ENCODE measurements at regions not wholly inside any gene's neighbourhood (a gene's known extent, or its start where the extent isn't known, plus 50 kb on each side); places are given as distances from the start of the nearest gene placed in this dataset.
"Not testable (repeated sequence)": the region's sequence is repeated elsewhere in the genome, so short reads cannot be mapped to it uniquely, and the experiment has no call there.

DNA sequence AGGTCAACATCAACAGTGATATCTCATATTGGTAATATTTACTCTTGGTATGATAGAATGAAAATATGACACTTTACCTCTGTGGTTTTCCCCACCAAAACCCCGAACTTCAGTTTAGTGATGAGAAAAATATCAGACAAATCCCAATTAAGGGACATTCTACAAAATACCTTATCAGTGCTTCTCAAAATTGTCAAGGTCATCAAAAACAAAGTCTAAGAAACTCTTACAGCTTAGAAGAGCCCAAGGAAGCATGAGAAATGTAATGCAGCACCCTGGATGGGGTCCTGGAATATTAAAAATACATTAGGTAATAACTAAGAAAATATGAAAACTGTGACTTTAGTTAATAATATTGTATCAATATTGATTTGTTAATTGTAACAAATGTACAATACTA is 148.3 kb upstream of the TFAP2D start:
- Histone ChIP-seq H3K9ac (ENCODE audit: control insufficient read depth, extremely low read depth, insufficient read depth, low read length) (no peak overlapping the region), H3K4me3 (ENCODE audit: control insufficient read depth in 2 of 3, extremely low read depth in 1 of 3, insufficient read depth in 2 of 3, low read depth in 1 of 3, low read length in 3 of 3) (no peak overlapping the region), H3K9me3 (ENCODE audit: control insufficient read depth, low read depth, low read length) (no peaks in the 10 kb centered on the region), H3K4me1 (ENCODE audit: control insufficient read depth, extremely low read depth, insufficient read depth, low read length) (no peaks in the 10 kb centered on the region), H3K9me1 (ENCODE audit: control insufficient read depth, extremely low read depth, insufficient read depth, low read length) (no peaks in the 10 kb centered on the region), H2AFZ (ENCODE audit: control insufficient read depth, low read length) (no peak overlapping the region), H3K4me2 (ENCODE audit: control insufficient read depth, extremely low read depth, insufficient read depth, low read depth, low read length) (no peak overlapping the region), H3K27me3 (ENCODE audit: control insufficient read depth, extremely low read depth, insufficient read depth, low read length) (no peaks in the 10 kb centered on the region), H3K36me3 (ENCODE audit: control insufficient read depth in 2 of 2, extremely low read depth in 1 of 2, insufficient read depth in 2 of 2, low read length in 2 of 2) (no peaks in the 10 kb centered on the region), H3K27ac (ENCODE audit: control insufficient read depth, insufficient read depth, low read length) (no peak overlapping the region), H4K20me1 (ENCODE audit: control insufficient read depth, extremely low read depth, insufficient read depth, low read length) (no peaks in the 10 kb centered on the region), H3K79me2 (ENCODE audit: control insufficient read depth, insufficient read depth, low read length) (no peaks in the 10 kb centered on the region)
- FAIRE-seq: no peak
- no peak for DNase-seq (ENCODE audit: low read depth, low spot score)
- dilution Hi-C loops (cut with MboI; ENCODE audit: extremely low pct_ligation_motif_present, low sequenced_read_pairs): no loop called here
- TF ChIP-seq, protein P1, sequence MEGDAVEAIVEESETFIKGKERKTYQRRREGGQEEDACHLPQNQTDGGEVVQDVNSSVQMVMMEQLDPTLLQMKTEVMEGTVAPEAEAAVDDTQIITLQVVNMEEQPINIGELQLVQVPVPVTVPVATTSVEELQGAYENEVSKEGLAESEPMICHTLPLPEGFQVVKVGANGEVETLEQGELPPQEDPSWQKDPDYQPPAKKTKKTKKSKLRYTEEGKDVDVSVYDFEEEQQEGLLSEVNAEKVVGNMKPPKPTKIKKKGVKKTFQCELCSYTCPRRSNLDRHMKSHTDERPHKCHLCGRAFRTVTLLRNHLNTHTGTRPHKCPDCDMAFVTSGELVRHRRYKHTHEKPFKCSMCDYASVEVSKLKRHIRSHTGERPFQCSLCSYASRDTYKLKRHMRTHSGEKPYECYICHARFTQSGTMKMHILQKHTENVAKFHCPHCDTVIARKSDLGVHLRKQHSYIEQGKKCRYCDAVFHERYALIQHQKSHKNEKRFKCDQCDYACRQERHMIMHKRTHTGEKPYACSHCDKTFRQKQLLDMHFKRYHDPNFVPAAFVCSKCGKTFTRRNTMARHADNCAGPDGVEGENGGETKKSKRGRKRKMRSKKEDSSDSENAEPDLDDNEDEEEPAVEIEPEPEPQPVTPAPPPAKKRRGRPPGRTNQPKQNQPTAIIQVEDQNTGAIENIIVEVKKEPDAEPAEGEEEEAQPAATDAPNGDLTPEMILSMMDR (optimal IDR thresholded peaks at IDR 0.05 in 1 of 3, IDR thresholded peaks at IDR 0.05 in 1 of 3, conservative IDR thresholded peaks at IDR 0.05 in 1 of 3; ENCODE audit: extremely low read depth in 1 of 3, insufficient read depth in 2 of 3, low read length in 3 of 3): no peak

DNA sequence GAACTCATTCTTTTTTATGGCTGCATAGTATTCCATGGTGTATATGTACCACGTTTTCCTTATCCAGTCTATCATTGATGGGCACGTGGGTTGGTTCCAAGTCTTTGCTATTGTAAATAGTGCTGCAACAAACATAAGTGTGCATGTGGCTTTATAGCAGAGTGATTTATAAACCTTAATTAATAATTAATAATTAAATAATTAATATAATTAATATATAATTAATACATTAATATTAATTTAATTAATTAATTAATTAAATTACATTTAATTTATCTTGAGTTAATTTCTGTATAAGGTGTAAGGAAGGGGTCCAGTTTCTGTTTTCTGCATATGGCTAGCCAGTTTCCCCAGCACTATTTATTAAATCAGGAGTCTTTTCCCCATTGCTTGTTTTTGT is 142.1 kb upstream of the TFAP2D start:
- H3K9ac ChIP-seq (ENCODE audit: control insufficient read depth, extremely low read depth, insufficient read depth, low read length); dilution Hi-C loops (cut with MboI; ENCODE audit: extremely low pct_ligation_motif_present, low sequenced_read_pairs); H3K79me2 ChIP-seq (ENCODE audit: control insufficient read depth, insufficient read depth, low read length); H3K36me3 ChIP-seq (ENCODE audit: control insufficient read depth in 2 of 2, extremely low read depth in 1 of 2, insufficient read depth in 2 of 2, low read length in 2 of 2); H3K4me3 ChIP-seq (ENCODE audit: control insufficient read depth in 2 of 3, extremely low read depth in 1 of 3, insufficient read depth in 2 of 3, low read depth in 1 of 3, low read length in 3 of 3); H3K4me2 ChIP-seq (ENCODE audit: control insufficient read depth, extremely low read depth, insufficient read depth, low read depth, low read length); H3K27ac ChIP-seq (ENCODE audit: control insufficient read depth, insufficient read depth, low read length); H3K4me1 ChIP-seq (ENCODE audit: control insufficient read depth, extremely low read depth, insufficient read depth, low read length); H4K20me1 ChIP-seq (ENCODE audit: control insufficient read depth, extremely low read depth, insufficient read depth, low read length); DNase-seq (ENCODE audit: low read depth, low spot score); H3K27me3 ChIP-seq (ENCODE audit: control insufficient read depth, extremely low read depth, insufficient read depth, low read length); H2AFZ ChIP-seq (ENCODE audit: control insufficient read depth, low read length); H3K9me1 ChIP-seq (ENCODE audit: control insufficient read depth, extremely low read depth, insufficient read depth, low read length); FAIRE-seq; H3K9me3 ChIP-seq (ENCODE audit: control insufficient read depth, low read depth, low read length): not testable (repeated sequence)

DNA sequence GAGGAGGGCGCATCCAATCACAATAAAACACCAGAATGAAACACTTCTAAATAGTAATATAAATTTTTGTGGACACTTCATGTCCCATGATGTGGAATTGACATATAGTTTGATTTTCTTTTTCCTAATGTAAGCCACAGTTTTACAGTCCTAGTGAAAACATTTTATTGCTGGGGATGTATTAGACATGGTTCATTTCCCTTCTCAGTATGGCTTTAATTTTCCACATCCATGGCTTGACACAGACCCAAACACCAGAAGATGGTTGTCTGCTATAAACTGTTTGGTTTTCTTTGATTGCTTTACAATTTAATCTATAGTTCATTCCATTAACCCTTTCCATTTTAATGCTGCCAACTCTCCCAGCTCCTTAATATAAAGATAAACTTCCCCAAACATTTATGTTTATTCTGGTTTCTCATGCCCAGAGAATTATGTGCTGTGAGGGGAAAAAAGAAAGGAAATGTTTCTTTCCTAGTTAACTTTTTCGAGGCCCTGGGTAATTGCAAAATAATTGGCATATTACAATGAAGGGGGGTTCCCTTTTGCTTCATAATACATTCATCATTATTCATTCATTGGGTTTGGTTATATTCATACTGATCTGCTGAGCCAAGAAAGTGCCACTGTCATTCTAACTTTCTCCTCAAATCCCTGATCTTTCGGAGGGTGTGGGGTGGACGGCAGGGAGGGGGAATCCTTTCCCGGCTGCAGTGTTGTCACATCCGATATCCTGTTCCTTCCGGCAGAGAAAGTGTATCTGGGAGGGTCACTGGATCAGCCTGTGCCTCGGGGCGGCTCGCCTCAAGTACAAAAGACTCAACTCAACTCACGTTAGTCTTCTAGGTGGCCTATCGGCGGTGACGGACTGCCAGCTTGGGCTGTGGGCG is 127.6 kb upstream of the TFAP2D start:
- H3K4me3 ChIP-seq (ENCODE audit: control insufficient read depth in 2 of 3, extremely low read depth in 1 of 3, insufficient read depth in 2 of 3, low read depth in 1 of 3, low read length in 3 of 3): no peak overlapping the region
- no peak overlapping the region for H3K27ac ChIP-seq (ENCODE audit: control insufficient read depth, insufficient read depth, low read length)
- no peaks in the 10 kb centered on the region for H3K4me1 ChIP-seq (ENCODE audit: control insufficient read depth, extremely low read depth, insufficient read depth, low read length)
- DNase-seq (ENCODE audit: low read depth, low spot score) (no peak), FAIRE-seq (no peak)
- H3K9ac ChIP-seq (ENCODE audit: control insufficient read depth, extremely low read depth, insufficient read depth, low read length): no peak overlapping the region
- H2AFZ ChIP-seq (ENCODE audit: control insufficient read depth, low read length): no peak overlapping the region
- no peaks in the 10 kb centered on the region for H3K9me3 ChIP-seq (ENCODE audit: control insufficient read depth, low read depth, low read length)
- TF ChIP-seq EZH2 (IDR thresholded peaks at IDR 0.05; ENCODE audit: low read length): no peak
- TF ChIP-seq, protein P1 (optimal IDR thresholded peaks at IDR 0.05 in 1 of 3, IDR thresholded peaks at IDR 0.05 in 1 of 3, conservative IDR thresholded peaks at IDR 0.05 in 1 of 3; ENCODE audit: extremely low read depth in 1 of 3, insufficient read depth in 2 of 3, low read length in 3 of 3): no peak
- no peaks in the 10 kb centered on the region for H3K36me3 ChIP-seq (ENCODE audit: control insufficient read depth in 2 of 2, extremely low read depth in 1 of 2, insufficient read depth in 2 of 2, low read length in 2 of 2)
- H4K20me1 ChIP-seq (ENCODE audit: control insufficient read depth, extremely low read depth, insufficient read depth, low read length): no peaks in the 10 kb centered on the region
- H3K4me2 ChIP-seq (ENCODE audit: control insufficient read depth, extremely low read depth, insufficient read depth, low read depth, low read length): no peak overlapping the region
- H3K9me1 ChIP-seq (ENCODE audit: control insufficient read depth, extremely low read depth, insufficient read depth, low read length): no peaks in the 10 kb centered on the region
- no peaks in the 10 kb centered on the region for H3K79me2 ChIP-seq (ENCODE audit: control insufficient read depth, insufficient read depth, low read length)
- no peaks in the 10 kb centered on the region for H3K27me3 ChIP-seq (ENCODE audit: control insufficient read depth, extremely low read depth, insufficient read depth, low read length)
- dilution Hi-C loops (cut with MboI; ENCODE audit: extremely low pct_ligation_motif_present, low sequenced_read_pairs): no loop called here

Data from keratinocyte (primary cell).